HG03342 (cell line): ENCODE measurements at regions not wholly inside any gene's neighbourhood (a gene's known extent, or its start where the extent isn't known, plus 50 kb on each side); places are given as distances from the start of the nearest gene placed in this dataset.

Experiments used
- ATAC-seq: cut with Tn5 transposase; IDR thresholded peaks from one replicate; pipeline ENCODE4 v1.9.1; 2021; ENCODE audit warnings: mild to moderate bottlenecking, moderate library complexity; ENCODE audit not compliant: unreplicated experiment

DNA sequence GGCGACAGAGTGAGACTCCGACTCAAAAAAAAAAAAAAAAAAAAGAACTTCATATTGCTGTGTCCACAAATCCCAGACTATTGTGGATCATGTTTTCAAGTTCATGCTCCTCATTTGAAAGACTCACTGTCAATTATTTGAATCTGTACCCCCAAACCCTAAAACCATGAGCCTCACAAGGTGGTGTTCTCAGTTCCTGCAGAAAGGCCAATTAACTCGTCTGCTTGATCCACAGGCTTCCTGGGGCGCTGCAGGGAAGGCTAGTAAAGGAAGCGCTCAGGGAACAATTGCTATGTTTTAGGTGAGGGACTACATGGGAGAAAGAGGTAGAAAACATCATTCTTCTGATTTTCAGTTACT is 396.8 kb upstream of the NETO1 start:
- no peak for ATAC-seq

- no peak for ATAC-seq
Observed at GRCh38 chr18:73261923-73262322, 394.1 kb upstream of the NETO1 start.

DNA sequence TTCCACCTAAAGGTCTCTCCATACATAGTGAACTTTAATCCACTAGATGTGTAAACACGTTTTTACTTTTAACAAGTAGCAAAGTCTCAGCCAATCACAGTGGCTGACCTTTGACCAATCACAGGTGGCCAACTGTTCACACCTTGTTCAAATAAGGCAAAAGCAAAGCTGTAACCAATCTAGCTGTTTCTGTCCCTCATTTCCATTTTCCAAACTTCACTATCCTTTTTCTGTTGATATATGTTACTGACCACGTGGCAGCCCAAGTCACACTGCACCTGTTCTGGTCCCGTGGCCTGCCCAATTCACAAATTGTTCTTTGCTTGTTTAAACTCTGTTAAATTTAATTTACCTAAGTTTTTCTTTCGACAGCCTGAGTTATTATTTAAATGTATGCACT is 393.5 kb upstream of the NETO1 start:
- no peak for ATAC-seq

- no peak for ATAC-seq
Observed at GRCh38 chr18:73258375-73259087, 390.7 kb upstream of the NETO1 start.

DNA sequence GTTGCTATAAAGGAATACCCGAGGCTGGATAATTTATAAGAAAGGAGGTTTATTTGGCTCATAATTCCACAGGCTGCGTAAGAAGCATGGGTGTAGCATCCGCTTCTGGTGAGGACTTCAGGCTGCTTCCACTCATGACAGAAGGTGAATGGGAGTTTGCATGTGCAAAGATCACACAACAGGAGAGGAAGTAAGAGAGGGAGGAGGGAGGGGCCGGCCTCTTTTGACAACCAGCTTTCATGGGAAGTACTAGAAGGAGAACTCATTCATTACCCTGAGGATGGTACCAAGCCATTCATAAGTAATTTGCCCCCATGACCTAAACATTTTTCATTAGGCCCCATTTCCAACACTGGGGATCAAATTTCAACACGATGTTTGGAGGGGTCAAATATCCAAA is 386.8 kb upstream of the NETO1 start:
- ATAC-seq: no peak

DNA sequence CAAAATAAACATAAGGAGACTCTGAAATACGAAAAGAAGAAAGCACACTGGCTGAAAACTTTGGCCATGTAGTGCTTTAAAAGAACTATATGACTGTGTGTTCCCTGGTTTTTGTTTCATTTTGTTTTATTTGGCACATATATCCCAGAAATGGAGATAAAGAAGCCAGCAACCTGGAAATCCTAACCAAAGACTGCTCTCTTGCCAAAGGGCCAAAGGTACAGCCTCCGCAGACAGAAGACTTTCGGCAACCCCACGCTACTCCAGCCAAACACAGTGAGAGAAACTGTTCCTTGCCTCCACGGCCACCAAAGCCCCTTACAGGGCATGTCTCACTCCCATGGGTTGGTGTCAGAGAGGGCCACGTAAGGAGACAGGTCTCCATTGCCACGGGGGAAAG is 381.2 kb upstream of the NETO1 start:
- ATAC-seq: no peak

DNA sequence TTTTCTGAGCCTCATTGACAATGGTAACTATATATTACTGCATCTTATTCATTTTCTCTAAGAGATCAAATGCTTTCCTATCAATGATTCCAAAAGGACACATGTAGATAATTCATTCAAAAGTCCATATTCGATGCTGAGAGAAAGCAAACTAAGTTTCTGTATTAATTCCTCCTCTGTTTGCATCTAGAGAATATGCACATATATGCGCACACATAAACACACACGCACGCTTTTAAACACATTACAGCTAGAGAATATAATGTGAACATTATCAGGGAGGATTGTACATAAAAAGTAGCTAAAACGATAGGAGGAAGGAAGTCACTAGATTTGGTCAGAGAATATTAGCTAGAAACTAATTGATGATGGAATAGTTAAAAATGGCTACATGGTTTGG is 379.0 kb upstream of the NETO1 start:
- no peak for ATAC-seq

DNA sequence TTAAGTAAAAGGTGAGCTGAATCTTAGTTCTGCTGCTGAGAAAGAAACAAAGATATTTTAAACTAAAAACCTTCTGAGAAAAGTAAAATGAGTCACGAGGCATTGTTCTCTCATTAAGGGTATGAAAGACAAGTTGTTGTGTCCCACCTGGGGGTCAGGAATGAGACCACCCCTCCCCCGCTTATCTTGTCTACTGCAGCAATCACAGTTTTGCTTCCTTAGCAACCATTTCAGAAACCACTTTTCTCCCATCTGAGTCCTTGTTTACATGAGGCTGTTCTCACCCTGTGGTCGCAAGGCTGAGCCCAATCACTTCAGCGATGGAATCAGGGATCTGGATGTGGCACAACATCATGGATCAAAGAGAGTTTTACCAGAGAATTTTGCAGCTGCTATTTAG is 377.6 kb upstream of the NETO1 start:
- no peak for ATAC-seq

- no peak for ATAC-seq
Observed at GRCh38 chr18:73244401-73244800, 376.6 kb upstream of the NETO1 start.

- no peak for ATAC-seq
Observed at GRCh38 chr18:73240899-73241298, 373.1 kb upstream of the NETO1 start.

- ATAC-seq: no peak
Observed at GRCh38 chr18:73235921-73236320, 368.1 kb upstream of the NETO1 start.

- peak; percentile 88 for ATAC-seq
Observed at GRCh38 chr18:73235491-73235890, 367.7 kb upstream of the NETO1 start.

- ATAC-seq: peak; percentile 83
Observed at GRCh38 chr18:73232933-73233332, 365.1 kb upstream of the NETO1 start.

DNA sequence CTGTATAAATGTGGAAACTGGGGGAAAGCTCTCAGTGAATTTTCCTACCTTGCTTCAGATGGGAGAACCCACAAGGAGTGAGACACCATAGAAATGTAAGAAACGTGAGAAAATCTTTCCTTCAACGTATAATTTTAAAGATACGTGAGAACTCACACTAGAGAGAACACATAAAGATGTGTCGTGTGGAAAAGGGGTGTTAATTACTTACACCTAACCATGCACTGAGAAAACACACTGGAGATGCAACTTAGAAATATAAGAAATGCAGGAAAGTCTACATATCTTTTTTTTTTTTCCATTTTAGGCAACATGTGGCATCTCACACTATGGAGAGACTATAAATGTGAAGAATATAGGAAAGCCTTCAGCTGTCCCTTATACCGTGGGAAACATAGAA is 352.9 kb upstream of the NETO1 start:
- ATAC-seq: no peak

GRCh38 chr18:73218293-73218692 is 350.5 kb upstream of the NETO1 start:
- no peak for ATAC-seq

- ATAC-seq: no peak
Observed at GRCh38 chr18:73214970-73215369, 347.2 kb upstream of the NETO1 start.

DNA sequence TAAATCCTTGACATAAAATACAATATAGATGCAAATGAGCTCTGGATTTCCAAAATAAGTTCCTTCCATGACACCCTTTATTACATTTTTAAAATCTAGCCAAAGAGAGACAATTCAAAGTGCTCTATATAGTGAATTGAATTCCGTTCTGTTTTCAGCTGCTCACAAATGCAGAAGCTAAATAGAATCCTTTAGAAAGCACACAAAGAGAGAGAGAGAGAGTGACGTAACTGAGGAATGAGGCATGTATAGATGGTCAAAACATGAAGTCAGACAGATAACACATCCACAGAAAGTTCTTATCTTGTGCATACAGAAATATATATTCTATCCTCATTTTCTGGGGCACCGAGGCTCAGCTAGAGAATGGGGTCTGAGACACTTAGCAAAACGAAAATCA is 344.7 kb upstream of the NETO1 start:
- ATAC-seq: no peak

DNA sequence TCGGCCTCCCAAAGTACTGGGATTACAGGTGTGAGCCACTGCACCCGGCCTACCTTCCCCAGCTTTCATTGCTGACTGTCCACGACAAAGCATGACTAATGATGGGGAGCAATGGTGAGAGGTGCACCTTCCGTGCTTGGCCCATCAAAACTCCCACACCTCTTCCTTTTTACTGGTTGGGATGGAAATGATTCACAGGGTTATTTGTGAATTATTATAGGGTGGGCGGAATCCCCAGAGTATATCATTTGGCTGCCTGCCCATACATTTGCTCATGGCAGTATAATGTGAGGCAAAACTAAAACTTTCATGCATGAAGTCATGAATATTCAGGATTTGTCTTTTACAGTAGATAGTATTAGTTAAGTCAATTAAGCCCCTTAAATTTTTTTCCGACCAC is 334.2 kb upstream of the NETO1 start:
- no peak for ATAC-seq

GRCh38 chr18:73199151-73199550 is 331.4 kb upstream of the NETO1 start:
- no peak for ATAC-seq

DNA sequence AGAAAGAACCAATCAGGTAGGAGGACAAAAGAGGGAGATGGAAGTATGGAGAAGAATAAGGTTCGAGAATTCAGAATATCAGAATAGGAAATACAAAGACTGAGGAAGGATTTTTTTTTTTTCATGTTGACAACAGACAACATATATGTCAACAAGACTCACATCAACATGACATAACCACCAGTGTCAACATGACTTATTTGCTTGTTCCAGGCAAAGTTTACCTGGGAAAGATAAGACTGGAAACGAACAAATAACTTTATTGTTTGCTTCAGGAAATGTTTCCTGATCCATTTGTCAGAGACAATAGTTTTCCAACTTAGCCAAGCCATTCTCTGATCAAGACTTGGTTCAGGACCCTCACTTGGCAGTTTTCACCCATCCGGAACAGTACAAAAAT is 321.9 kb upstream of the NETO1 start:
- ATAC-seq: no peak

DNA sequence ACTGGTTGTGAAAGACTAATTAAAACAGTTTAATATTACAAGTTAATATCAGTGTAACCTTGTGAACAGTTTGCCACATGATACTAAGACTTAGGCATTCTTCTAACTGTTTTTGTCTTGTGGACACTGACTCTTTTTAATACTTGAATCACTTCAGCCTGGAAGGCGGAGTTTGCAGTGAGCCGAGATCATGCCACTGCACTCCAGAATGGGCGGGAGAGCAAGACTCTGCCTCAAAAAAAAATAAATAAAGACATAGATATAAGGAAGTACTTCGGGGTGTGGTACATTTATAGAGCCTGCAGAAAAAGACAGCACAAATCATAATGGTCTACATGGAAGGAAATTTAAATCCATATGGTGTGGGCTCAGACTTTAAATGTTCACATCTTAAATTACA is 300.4 kb upstream of the NETO1 start:
- ATAC-seq: no peak

- ATAC-seq: no peak
Observed at GRCh38 chr18:73164430-73164829, 296.6 kb upstream of the NETO1 start.

DNA sequence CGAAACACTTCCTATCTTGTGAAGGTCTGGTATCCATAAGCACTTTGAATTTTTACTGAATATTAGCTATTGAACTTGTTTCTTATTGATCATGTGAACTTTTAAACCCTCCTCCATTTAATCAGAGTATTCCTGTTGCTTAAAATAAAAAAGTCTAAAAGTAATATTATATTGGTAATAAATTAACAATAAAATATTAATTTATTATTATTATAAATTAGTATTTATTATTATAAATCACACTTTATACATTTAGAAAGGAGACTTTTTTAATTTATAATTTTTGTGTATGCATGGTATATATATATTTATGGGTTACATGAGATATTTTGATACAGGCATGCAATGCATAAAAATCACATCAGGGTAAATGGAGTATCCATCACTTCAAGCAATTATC is 295.4 kb upstream of the NETO1 start:
- no peak for ATAC-seq
